CD4-positive, CD25-positive, alpha-beta regulatory T cell (primary cell): ENCODE measurements at regions not wholly inside any gene's neighbourhood (a gene's known extent, or its start where the extent isn't known, plus 50 kb on each side); places are given as distances from the start of the nearest gene placed in this dataset.

Experiments used
- ATAC-seq, 2 donors: fragments of 150-1000 bp; cut with Tn5 transposase; one replicate each; pipeline ENCODE4 v1.10.0; 2021; ENCODE audit warnings: low read depth in 2 of 2, moderate number of reproducible peaks in 2 of 2, moderate library complexity in 1 of 2
- DNase-seq, 3 donors: peaks; one replicate each; pipeline versions ENCODE4 v3.0.0 to v3.0.0-alpha.2; 2012 to 2022; ENCODE audit warnings: mixed read lengths in 1 of 3
- H3K27ac ChIP-seq: one replicate; pipeline ENCODE4 v1.7.0; 2013; ENCODE audit warnings: mild to moderate bottlenecking, low read length; ENCODE audit not compliant: insufficient read depth, poor library complexity, severe bottlenecking
- H3K27me3 ChIP-seq: one replicate; pipeline ENCODE4 v1.7.0; 2013; ENCODE audit warnings: low read length; ENCODE audit not compliant: control insufficient read depth, insufficient read depth
- H3K36me3 ChIP-seq: one replicate; pipeline ENCODE4 v1.7.0; 2013; ENCODE audit warnings: mild to moderate bottlenecking, low read length, moderate library complexity; ENCODE audit not compliant: control insufficient read depth, insufficient read depth
- H3K4me1 ChIP-seq: 2 replicates; pipeline ENCODE4 v1.7.0; 2013; ENCODE audit warnings: mild to moderate bottlenecking, low read length; ENCODE audit not compliant: insufficient read depth, control insufficient read depth, poor library complexity, severe bottlenecking
- H3K4me3 ChIP-seq: one replicate; pipeline ENCODE4 v1.7.0; 2013; ENCODE audit warnings: low read depth, mild to moderate bottlenecking, low read length, moderate library complexity
- H3K9me3 ChIP-seq, 2 experiments: 1 replicate in 1 of 2; 2 replicates in 1 of 2; pipeline ENCODE4 v1.7.0; 2013; ENCODE audit warnings: low read length in 2 of 2, mild to moderate bottlenecking in 1 of 2, moderate library complexity in 1 of 2; ENCODE audit not compliant: control insufficient read depth in 2 of 2
- H3K27ac Mint-ChIP-seq, 3 donors: one replicate each; pipeline ENCODE4 v1.8.0; 2020 to 2022; ENCODE audit warnings: mild to moderate bottlenecking in 3 of 3, mixed read lengths in 3 of 3, moderate library complexity in 2 of 3
- H3K27me3 Mint-ChIP-seq: one replicate; pipeline ENCODE4 v1.8.0; 2022; ENCODE audit warnings: mild to moderate bottlenecking, mixed read lengths
- H3K36me3 Mint-ChIP-seq: one replicate; pipeline ENCODE4 v1.8.0; 2020; ENCODE audit warnings: mixed read lengths
- H3K4me1 Mint-ChIP-seq, 4 donors: one replicate each; pipeline ENCODE4 v1.8.0; 2020 to 2022; ENCODE audit warnings: mixed read lengths in 4 of 4, mild to moderate bottlenecking in 1 of 4
- H3K4me3 Mint-ChIP-seq, 4 donors: one replicate each; pipeline ENCODE4 v1.8.0; 2020 to 2022; ENCODE audit warnings: mild to moderate bottlenecking in 4 of 4, mixed read lengths in 4 of 4, moderate library complexity in 3 of 4
- H3K9me3 Mint-ChIP-seq, 7 donors: one replicate each; pipeline ENCODE4 v1.8.0; 2020 to 2022; ENCODE audit warnings: mixed read lengths in 7 of 7, mild to moderate bottlenecking in 3 of 7, moderate library complexity in 2 of 7

DNA sequence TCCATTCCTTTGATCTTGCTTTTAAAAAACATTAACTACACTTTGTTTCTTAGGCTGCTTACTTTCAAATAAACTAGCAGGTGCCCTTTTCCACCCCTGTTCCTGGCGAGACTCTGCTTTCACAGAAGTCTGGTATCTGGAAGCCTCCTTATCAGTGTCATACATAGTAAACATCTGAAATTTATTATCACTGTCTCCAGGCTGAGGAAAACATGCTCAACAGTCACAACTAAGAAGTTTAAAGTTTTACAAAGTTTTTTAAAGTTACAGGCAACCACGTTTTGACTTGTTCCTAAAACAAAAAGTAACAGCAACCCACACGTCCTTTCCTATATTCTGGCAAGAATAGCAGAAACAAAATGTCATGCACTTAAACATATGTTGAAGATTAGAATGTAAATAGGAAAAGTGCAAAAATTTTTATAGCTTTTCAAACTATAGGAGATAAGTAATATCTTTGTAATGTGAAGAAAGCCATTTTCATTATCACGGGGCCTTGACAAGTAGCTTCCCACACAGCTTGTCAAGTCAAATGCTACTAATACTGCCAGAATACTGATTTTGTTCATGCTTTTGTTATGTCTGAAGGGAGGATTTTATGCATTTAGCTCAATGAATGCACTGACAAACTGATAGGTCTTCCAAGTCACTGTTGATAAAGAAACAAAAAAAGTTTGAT, 275.2 kb upstream of the KCNMB2 start:
- no peak for ATAC-seq

GRCh38 chr3:178263236-178263916, 272.9 kb upstream of the KCNMB2 start:
- H3K4me3 ChIP-seq, result no peak overlapping the region
- H3K9me3 ChIP-seq, result no peaks in the 10 kb centered on the region
- no peak overlapping the region for H3K27ac Mint-ChIP-seq
- H3K4me3 Mint-ChIP-seq, result no peak overlapping the region
- DNase-seq (no peak), ATAC-seq (no peak)
- no peak overlapping the region for H3K27ac ChIP-seq
- H3K4me1 Mint-ChIP-seq, result no peaks in the 10 kb centered on the region
- H3K27me3 ChIP-seq, result no peaks in the 10 kb centered on the region
- H3K9me3 Mint-ChIP-seq, result no peaks in the 10 kb centered on the region
- peaks cover 1% of the 10 kb centered on the region for H3K27me3 Mint-ChIP-seq
- H3K36me3 ChIP-seq, result no peaks in the 10 kb centered on the region
- H3K36me3 Mint-ChIP-seq, result no peaks in the 10 kb centered on the region
- H3K4me1 ChIP-seq, result no peaks in the 10 kb centered on the region

More for the DNA sequence above, 275.2 kb upstream of the KCNMB2 start:
- H3K9me3 ChIP-seq, result no peaks in the 10 kb centered on the region
- no peaks in the 10 kb centered on the region for H3K36me3 Mint-ChIP-seq
- no peak overlapping the region for H3K4me3 ChIP-seq
- no peaks in the 10 kb centered on the region for H3K4me1 Mint-ChIP-seq
- no peaks in the 10 kb centered on the region for H3K9me3 Mint-ChIP-seq
- H3K27ac Mint-ChIP-seq, result no peak overlapping the region
- no peaks in the 10 kb centered on the region for H3K27me3 ChIP-seq
- no peak overlapping the region for H3K4me3 Mint-ChIP-seq
- DNase-seq, result no peak
- H3K4me1 ChIP-seq, result no peaks in the 10 kb centered on the region
- H3K27me3 Mint-ChIP-seq, result no peaks in the 10 kb centered on the region
- no peaks in the 10 kb centered on the region for H3K36me3 ChIP-seq
- no peak overlapping the region for H3K27ac ChIP-seq

GRCh38 chr3:178267158-178267844, 268.9 kb upstream of the KCNMB2 start:
- H3K36me3 ChIP-seq, result no peaks in the 10 kb centered on the region
- H3K9me3 Mint-ChIP-seq, result peaks cover 0 to 2% (median 0%) of the 10 kb centered on the region in 7 donors
- no peaks in the 10 kb centered on the region for H3K36me3 Mint-ChIP-seq
- no peaks in the 10 kb centered on the region for H3K4me1 Mint-ChIP-seq
- H3K27ac ChIP-seq, result no peak overlapping the region
- no peaks in the 10 kb centered on the region for H3K4me1 ChIP-seq
- DNase-seq, result no peak
- no peak overlapping the region for H3K4me3 ChIP-seq
- H3K27ac Mint-ChIP-seq, result no peak overlapping the region
- no peaks in the 10 kb centered on the region for H3K27me3 ChIP-seq
- H3K4me3 Mint-ChIP-seq, result no peak overlapping the region
- ATAC-seq, result no peak
- H3K27me3 Mint-ChIP-seq, result peaks cover 6% of the 10 kb centered on the region
- no peaks in the 10 kb centered on the region for H3K9me3 ChIP-seq

- H3K4me1 Mint-ChIP-seq, result no peaks in the 10 kb centered on the region
- ATAC-seq (no peak), DNase-seq (no peak)
- no peak overlapping the region for H3K4me3 ChIP-seq
- no peaks in the 10 kb centered on the region for H3K9me3 ChIP-seq
- no peaks in the 10 kb centered on the region for H3K27me3 ChIP-seq
- H3K4me3 Mint-ChIP-seq, result no peak overlapping the region
- H3K36me3 Mint-ChIP-seq, result no peaks in the 10 kb centered on the region
- no peak overlapping the region for H3K27ac ChIP-seq
- H3K4me1 ChIP-seq, result no peaks in the 10 kb centered on the region
- no peak overlapping the region for H3K27ac Mint-ChIP-seq
- H3K9me3 Mint-ChIP-seq, result peaks cover 0 to 3% (median 0%) of the 10 kb centered on the region in 7 donors
- H3K27me3 Mint-ChIP-seq, result peaks cover 6% of the 10 kb centered on the region
- H3K36me3 ChIP-seq, result no peaks in the 10 kb centered on the region
Observed at GRCh38 chr3:178270838-178271237, 265.4 kb upstream of the KCNMB2 start.

DNA sequence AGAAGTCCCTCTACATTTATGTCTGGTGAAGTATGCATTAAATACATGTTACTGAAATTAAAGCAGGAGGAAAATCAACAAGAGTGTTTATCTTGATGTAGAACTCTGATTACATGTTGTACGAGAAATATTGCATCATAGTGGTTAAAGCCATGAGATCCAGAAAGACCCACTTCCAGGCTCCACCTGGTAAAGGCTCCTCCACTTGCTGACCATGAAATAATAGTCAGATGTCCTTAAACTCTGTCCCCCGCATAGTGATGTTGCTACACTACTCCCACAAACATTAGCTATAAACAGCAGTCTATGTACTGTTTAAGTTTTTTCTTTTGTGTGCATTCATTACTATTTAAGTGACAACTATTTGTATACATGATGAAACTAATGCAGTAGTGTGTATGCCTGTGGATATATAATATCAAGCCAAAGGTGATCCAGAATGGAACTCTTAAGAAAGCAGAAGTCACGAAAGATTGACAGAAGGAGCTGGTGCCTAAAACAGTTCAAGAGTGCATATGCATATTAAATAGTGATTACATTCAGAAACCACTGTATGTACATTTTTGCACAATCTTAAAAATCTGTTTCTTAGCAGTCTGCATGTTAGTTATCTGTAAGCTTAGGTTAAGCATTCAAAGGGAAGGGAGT, 264.4 kb upstream of the KCNMB2 start:
- Mint-ChIP-seq H3K27me3 (peaks cover 6% of the 10 kb centered on the region), H3K4me3 (no peak overlapping the region), H3K9me3 (peaks cover 0 to 3% (median 0%) of the 10 kb centered on the region in 7 donors), H3K27ac (no peak overlapping the region), H3K36me3 (no peaks in the 10 kb centered on the region), H3K4me1 (no peaks in the 10 kb centered on the region)
- H3K27ac ChIP-seq, result no peak overlapping the region
- no peak overlapping the region for H3K4me3 ChIP-seq
- no peaks in the 10 kb centered on the region for H3K9me3 ChIP-seq
- DNase-seq (no peak), ATAC-seq (no peak)
- H3K4me1 ChIP-seq, result no peaks in the 10 kb centered on the region
- no peaks in the 10 kb centered on the region for H3K36me3 ChIP-seq
- no peaks in the 10 kb centered on the region for H3K27me3 ChIP-seq

GRCh38 chr3:178272841-178273240, 263.4 kb upstream of the KCNMB2 start:
- Mint-ChIP-seq H3K27me3 (peaks cover 6% of the 10 kb centered on the region), H3K36me3 (no peaks in the 10 kb centered on the region), H3K27ac (no peak overlapping the region), H3K4me3 (no peak overlapping the region), H3K4me1 (no peaks in the 10 kb centered on the region), H3K9me3 (peaks cover 0 to 4% (median 1%) of the 10 kb centered on the region in 7 donors)
- DNase-seq (no peak), ATAC-seq (no peak)
- Histone ChIP-seq H3K4me3 (no peak overlapping the region), H3K9me3 (no peaks in the 10 kb centered on the region), H3K36me3 (no peaks in the 10 kb centered on the region), H3K27me3 (no peaks in the 10 kb centered on the region), H3K4me1 (no peaks in the 10 kb centered on the region), H3K27ac (no peak overlapping the region)

DNA sequence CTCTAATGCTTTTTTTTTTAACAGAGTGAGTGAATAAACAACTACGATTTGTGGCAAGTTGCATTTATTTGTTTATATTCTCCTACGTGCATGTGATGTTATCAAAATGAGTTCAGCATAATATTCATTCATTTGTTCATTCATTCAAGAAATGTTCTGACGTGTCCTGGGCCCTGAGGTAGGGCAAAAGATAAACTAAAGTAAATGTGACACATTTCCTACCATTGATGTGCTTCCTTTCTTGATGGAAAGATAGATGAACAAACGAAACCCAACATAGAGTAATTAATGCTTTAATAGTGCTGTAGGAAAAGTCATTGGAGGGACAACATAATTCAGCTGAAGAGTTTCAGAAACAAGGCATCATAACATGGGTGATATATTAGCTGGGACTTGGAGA, 261.5 kb upstream of the KCNMB2 start:
- no peaks in the 10 kb centered on the region for H3K27me3 Mint-ChIP-seq
- Histone ChIP-seq H3K36me3 (no peaks in the 10 kb centered on the region), H3K27ac (no peak overlapping the region), H3K4me1 (no peaks in the 10 kb centered on the region), H3K4me3 (no peak overlapping the region), H3K9me3 (peaks cover 3 to 6% of the 10 kb centered on the region in 2 experiments), H3K27me3 (no peaks in the 10 kb centered on the region)
- H3K27ac Mint-ChIP-seq, result no peak overlapping the region
- no peak for DNase-seq
- H3K36me3 Mint-ChIP-seq, result no peaks in the 10 kb centered on the region
- ATAC-seq, result no peak
- H3K4me1 Mint-ChIP-seq, result no peaks in the 10 kb centered on the region
- no peak overlapping the region for H3K4me3 Mint-ChIP-seq
- peaks cover 0 to 13% (median 8%) of the 10 kb centered on the region in 7 donors for H3K9me3 Mint-ChIP-seq
